Neutrophil (primary cell): ENCODE measurements at regions not wholly inside any gene's neighbourhood (a gene's known extent, or its start where the extent isn't known, plus 50 kb on each side); places are given as distances from the start of the nearest gene placed in this dataset.

Experiments
- H3K27ac ChIP-seq: fragments of 200-600 bp; sonication (generic); 2 replicates; pipeline ENCODE4 v1.5.1; 2016; ENCODE audit warnings: mild to moderate bottlenecking, moderate library complexity
- H3K27me3 ChIP-seq: fragments of 200-600 bp; sonication (generic); 2 replicates; pipeline ENCODE4 v1.6.0; 2016; ENCODE audit warnings: mild to moderate bottlenecking
- H3K36me3 ChIP-seq: fragments of 200-600 bp; sonication (generic); 2 replicates; pipeline ENCODE4 v1.5.1; 2017
- H3K4me1 ChIP-seq, 2 experiments: fragments of 200-600 bp in 1 of 2; sonication (generic) in 1 of 2; 1 replicate in 1 of 2; 2 replicates in 1 of 2; pipeline versions ENCODE4 v1.5.1 to v1.6.1; 2013 to 2016; ENCODE audit warnings: low read depth in 1 of 2, low read length in 1 of 2, mild to moderate bottlenecking in 1 of 2, moderate library complexity in 1 of 2; ENCODE audit not compliant: control insufficient read depth in 1 of 2, insufficient read depth in 1 of 2
- H3K4me3 ChIP-seq, 2 experiments: fragments of 200-600 bp in 1 of 2; sonication (generic) in 1 of 2; 1 replicate in 1 of 2; 2 replicates in 1 of 2; pipeline ENCODE4 v1.5.1; 2013 to 2016; ENCODE audit warnings: low read depth in 1 of 2, low read length in 1 of 2, mild to moderate bottlenecking in 1 of 2, moderate library complexity in 1 of 2
- H3K9me3 ChIP-seq: fragments of 200-600 bp; sonication (generic); 2 replicates; pipeline ENCODE4 v1.5.1; 2016
- CTCF ChIP-seq: fragments of 200-600 bp; sonication (generic); IDR thresholded peaks from 2 replicates; pipeline ENCODE4 v1.5.1; 2016; ENCODE audit warnings: antibody characterized with exemption

GRCh38 chr9:79040671-79041070, 531.1 kb upstream of the TLE4 start:
- no peak for TF ChIP-seq CTCF
- no peaks in the 10 kb centered on the region for H3K27me3 ChIP-seq
- H3K9me3 ChIP-seq = no peaks in the 10 kb centered on the region
- no peaks in the 10 kb centered on the region for H3K4me1 ChIP-seq
- H3K4me3 ChIP-seq = no peak overlapping the region
- H3K36me3 ChIP-seq = no peaks in the 10 kb centered on the region
- no peak overlapping the region for H3K27ac ChIP-seq

- H3K36me3 ChIP-seq = no peaks in the 10 kb centered on the region
- no peaks in the 10 kb centered on the region for H3K4me1 ChIP-seq
- no peaks in the 10 kb centered on the region for H3K9me3 ChIP-seq
- no peak overlapping the region for H3K4me3 ChIP-seq
- H3K27ac ChIP-seq = no peak overlapping the region
- no peak for TF ChIP-seq CTCF
- H3K27me3 ChIP-seq = no peaks in the 10 kb centered on the region
Measured at GRCh38 chr9:79041266-79041665, 530.5 kb upstream of the TLE4 start.

- no peak overlapping the region for H3K4me3 ChIP-seq
- TF ChIP-seq CTCF = no peak
Measured at GRCh38 chr9:79043916-79044315, 527.8 kb upstream of the TLE4 start.

GRCh38 chr9:79046401-79046800, 525.4 kb upstream of the TLE4 start:
- Histone ChIP-seq H3K27ac (no peak overlapping the region), H3K36me3 (no peaks in the 10 kb centered on the region), H3K9me3 (no peaks in the 10 kb centered on the region), H3K4me3 (no peak overlapping the region), H3K27me3 (no peaks in the 10 kb centered on the region), H3K4me1 (no peaks in the 10 kb centered on the region)
- no peak for TF ChIP-seq CTCF

More at GRCh38 chr9:79043916-79044315, 527.8 kb upstream of the TLE4 start:
- no peak overlapping the region for H3K27ac ChIP-seq
- H3K9me3 ChIP-seq = no peaks in the 10 kb centered on the region
- no peaks in the 10 kb centered on the region for H3K4me1 ChIP-seq
- H3K36me3 ChIP-seq = no peaks in the 10 kb centered on the region
- no peaks in the 10 kb centered on the region for H3K27me3 ChIP-seq

- no peak for TF ChIP-seq CTCF
- H3K4me3 ChIP-seq = no peak overlapping the region
- no peaks in the 10 kb centered on the region for H3K9me3 ChIP-seq
- H3K27ac ChIP-seq = no peak overlapping the region
- H3K4me1 ChIP-seq = no peaks in the 10 kb centered on the region
- H3K36me3 ChIP-seq = no peaks in the 10 kb centered on the region
- no peaks in the 10 kb centered on the region for H3K27me3 ChIP-seq
Measured at GRCh38 chr9:79049371-79049770, 522.4 kb upstream of the TLE4 start.

GRCh38 chr9:79053598-79053997, 518.2 kb upstream of the TLE4 start:
- Histone ChIP-seq H3K9me3 (no peaks in the 10 kb centered on the region), H3K4me1 (no peaks in the 10 kb centered on the region), H3K4me3 (no peak overlapping the region), H3K27me3 (no peaks in the 10 kb centered on the region), H3K27ac (no peak overlapping the region), H3K36me3 (no peaks in the 10 kb centered on the region)
- TF ChIP-seq CTCF = no peak
